ENCODE measurements at regions not wholly inside any gene's neighbourhood (a gene's known extent, or its start where the extent isn't known, plus 50 kb on each side); places are given as distances from the start of the nearest gene placed in this dataset.

DNA sequence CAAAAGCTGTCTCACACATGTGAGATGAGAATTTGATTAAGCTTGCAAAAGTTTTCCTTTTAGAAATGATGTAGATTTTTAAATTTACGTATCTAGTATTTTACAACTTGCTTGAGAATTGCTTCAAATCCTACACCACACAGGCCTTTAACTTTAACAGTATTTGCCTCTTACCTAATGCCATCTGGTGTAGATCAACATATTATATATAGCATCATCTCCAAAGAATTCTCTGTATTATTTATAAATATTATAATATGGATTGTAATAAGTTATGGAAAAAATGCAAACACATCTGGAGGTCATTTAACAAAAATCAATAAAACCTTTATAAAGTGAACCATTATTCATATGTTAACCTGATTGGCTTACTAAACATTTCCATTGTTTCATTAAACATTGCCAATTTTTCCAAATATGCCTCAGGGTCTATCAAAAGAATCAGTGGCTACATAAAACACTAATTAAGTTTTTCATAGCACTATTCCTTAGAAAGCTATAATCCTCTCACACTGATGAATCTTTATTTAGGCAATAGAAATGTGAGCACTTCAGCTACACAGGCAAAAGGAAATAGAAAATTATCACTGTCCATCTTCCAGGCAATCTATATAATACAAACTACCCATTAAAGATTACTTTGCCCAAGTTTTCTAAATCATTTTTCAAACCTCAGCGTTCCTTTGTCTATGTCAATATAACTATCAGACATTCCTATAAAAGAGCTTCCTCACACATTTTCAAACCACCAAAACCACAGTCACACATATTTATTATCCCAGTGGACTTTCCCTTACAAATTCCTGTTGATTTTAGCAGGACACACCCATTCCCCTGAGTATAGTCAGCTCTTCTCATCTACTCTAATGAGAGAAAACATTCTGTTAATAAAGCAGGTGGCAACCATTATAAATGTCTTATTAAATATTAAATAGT is 83.5 kb upstream of the INTU start (continued):
- TF ChIP-seq ETV6 (conservative IDR thresholded peaks at IDR 0.05 in 1 of 2, IDR thresholded peaks at IDR 0.05 in 1 of 2; ENCODE audit: borderline replicate concordance in 1 of 2, low read depth in 1 of 2) (no peak), TCF7 (IDR thresholded peaks at IDR 0.05; ENCODE audit: borderline replicate concordance) (no peak), JUND (IDR thresholded peaks at IDR 0.05; ENCODE audit: low read depth, low read length) (no peak), EGR1 (IDR thresholded peaks at IDR 0.05; ENCODE audit: borderline replicate concordance in 1 of 2, low read depth in 2 of 2, low read length in 2 of 2) (no peak)

DNA sequence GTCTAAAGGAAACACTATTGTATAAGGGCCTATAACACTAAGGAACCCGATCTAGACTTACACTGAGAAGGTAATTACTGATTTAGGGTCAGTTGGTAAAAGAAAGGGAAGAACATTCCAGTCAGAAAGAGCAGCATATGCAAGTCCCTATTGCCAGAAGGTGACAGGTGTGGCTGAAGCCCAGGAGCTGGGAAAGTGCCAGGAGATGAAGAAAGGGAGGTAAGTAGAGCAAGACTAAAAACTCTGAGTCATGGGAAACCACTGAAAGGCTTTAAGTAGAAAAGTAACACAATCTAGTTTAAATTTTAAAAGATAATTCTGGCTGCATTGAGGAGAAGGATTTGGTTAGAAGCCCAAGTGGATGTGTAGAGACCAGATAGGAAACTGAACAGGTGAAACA is 77.7 kb upstream of the INTU start:
- BruUV-seq (replicated peaks): no TSS peak
- SMC1A ChIA-PET (ENCODE audit: uncharacterized antibody, unreplicated experiment): no interaction called here
- in situ Hi-C loops (cut with MboI): no loop called here
- intact Hi-C loops (cut with micrococcal nuclease; ENCODE audit: unreplicated experiment): no loop called here
- CTCF ChIA-PET: no interaction called here
- Histone ChIP-seq H4K20me1 (ENCODE audit: control insufficient read depth, insufficient read depth) (no peaks in the 10 kb centered on the region), H3K36me3 (ENCODE audit: control insufficient read depth in 2 of 2, insufficient read depth in 2 of 2, low read length in 1 of 2) (no peaks in the 10 kb centered on the region), H2AFZ (ENCODE audit: control insufficient read depth, low read depth, low read length) (no peak overlapping the region), H3K9me3 (replicated peaks; ENCODE audit: control insufficient read depth, insufficient read depth, low read length) (no peaks in the 10 kb centered on the region), H3K27me3 (replicated peaks in 1 of 2; ENCODE audit: control insufficient read depth in 2 of 2, insufficient read depth in 2 of 2, low read length in 1 of 2) (no peaks in the 10 kb centered on the region), H3K79me2 (ENCODE audit: control insufficient read depth, insufficient read depth, low read length) (no peaks in the 10 kb centered on the region), H3K27ac (ENCODE audit: control insufficient read depth, insufficient read depth) (no peak overlapping the region), H3K4me3 (no peak overlapping the region), H3K4me2 (ENCODE audit: control insufficient read depth, insufficient read depth) (no peak overlapping the region), H3K4me1 (ENCODE audit: control insufficient read depth, insufficient read depth, low read length) (no peaks in the 10 kb centered on the region), H3K9ac (ENCODE audit: control insufficient read depth, insufficient read depth, low read length) (no peak overlapping the region)
- no peak for FAIRE-seq
- 4% methylated on average over 1 of the region's 1 CpG for WGBS (ENCODE audit: insufficient coverage, insufficient replicate concordance, low lambda C conversion rate, missing lambda C conversion rate)
- POLR2A ChIA-PET: no interaction called here
- RAD21 ChIA-PET (ENCODE audit: unreplicated experiment): no interaction called here
- no peak for ATAC-seq
- DNase-seq (ENCODE audit: low read depth, low spot score): no peak
- TF ChIP-seq, protein P1, sequence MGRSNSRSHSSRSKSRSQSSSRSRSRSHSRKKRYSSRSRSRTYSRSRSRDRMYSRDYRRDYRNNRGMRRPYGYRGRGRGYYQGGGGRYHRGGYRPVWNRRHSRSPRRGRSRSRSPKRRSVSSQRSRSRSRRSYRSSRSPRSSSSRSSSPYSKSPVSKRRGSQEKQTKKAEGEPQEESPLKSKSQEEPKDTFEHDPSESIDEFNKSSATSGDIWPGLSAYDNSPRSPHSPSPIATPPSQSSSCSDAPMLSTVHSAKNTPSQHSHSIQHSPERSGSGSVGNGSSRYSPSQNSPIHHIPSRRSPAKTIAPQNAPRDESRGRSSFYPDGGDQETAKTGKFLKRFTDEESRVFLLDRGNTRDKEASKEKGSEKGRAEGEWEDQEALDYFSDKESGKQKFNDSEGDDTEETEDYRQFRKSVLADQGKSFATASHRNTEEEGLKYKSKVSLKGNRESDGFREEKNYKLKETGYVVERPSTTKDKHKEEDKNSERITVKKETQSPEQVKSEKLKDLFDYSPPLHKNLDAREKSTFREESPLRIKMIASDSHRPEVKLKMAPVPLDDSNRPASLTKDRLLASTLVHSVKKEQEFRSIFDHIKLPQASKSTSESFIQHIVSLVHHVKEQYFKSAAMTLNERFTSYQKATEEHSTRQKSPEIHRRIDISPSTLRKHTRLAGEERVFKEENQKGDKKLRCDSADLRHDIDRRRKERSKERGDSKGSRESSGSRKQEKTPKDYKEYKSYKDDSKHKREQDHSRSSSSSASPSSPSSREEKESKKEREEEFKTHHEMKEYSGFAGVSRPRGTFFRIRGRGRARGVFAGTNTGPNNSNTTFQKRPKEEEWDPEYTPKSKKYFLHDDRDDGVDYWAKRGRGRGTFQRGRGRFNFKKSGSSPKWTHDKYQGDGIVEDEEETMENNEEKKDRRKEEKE (IDR thresholded peaks at IDR 0.05): no peak
- no peak for TF ChIP-seq ZNF274 (IDR thresholded peaks at IDR 0.05; ENCODE audit: insufficient read depth, insufficient read length)
- TF ChIP-seq ZNF622 (IDR thresholded peaks at IDR 0.05): no peak
- TF ChIP-seq ZSCAN29 (IDR thresholded peaks at IDR 0.05): no peak
- TF ChIP-seq, protein P2, sequence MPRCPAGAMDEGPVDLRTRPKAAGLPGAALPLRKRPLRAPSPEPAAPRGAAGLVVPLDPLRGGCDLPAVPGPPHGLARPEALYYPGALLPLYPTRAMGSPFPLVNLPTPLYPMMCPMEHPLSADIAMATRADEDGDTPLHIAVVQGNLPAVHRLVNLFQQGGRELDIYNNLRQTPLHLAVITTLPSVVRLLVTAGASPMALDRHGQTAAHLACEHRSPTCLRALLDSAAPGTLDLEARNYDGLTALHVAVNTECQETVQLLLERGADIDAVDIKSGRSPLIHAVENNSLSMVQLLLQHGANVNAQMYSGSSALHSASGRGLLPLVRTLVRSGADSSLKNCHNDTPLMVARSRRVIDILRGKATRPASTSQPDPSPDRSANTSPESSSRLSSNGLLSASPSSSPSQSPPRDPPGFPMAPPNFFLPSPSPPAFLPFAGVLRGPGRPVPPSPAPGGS (IDR thresholded peaks at IDR 0.05; ENCODE audit: borderline replicate concordance, insufficient read depth, low read depth, low read length, poor library complexity, severe bottlenecking): no peak
- no peak for TF ChIP-seq CHD2 (IDR thresholded peaks at IDR 0.05; ENCODE audit: borderline replicate concordance, low read depth, low read length)
- TF ChIP-seq SMC3 (IDR thresholded peaks at IDR 0.05; ENCODE audit: borderline replicate concordance, low read length): no peak
- TF ChIP-seq RELA (IDR thresholded peaks at IDR 0.05; ENCODE audit: borderline replicate concordance, partially characterized antibody): no peak
- TF ChIP-seq, protein P3, sequence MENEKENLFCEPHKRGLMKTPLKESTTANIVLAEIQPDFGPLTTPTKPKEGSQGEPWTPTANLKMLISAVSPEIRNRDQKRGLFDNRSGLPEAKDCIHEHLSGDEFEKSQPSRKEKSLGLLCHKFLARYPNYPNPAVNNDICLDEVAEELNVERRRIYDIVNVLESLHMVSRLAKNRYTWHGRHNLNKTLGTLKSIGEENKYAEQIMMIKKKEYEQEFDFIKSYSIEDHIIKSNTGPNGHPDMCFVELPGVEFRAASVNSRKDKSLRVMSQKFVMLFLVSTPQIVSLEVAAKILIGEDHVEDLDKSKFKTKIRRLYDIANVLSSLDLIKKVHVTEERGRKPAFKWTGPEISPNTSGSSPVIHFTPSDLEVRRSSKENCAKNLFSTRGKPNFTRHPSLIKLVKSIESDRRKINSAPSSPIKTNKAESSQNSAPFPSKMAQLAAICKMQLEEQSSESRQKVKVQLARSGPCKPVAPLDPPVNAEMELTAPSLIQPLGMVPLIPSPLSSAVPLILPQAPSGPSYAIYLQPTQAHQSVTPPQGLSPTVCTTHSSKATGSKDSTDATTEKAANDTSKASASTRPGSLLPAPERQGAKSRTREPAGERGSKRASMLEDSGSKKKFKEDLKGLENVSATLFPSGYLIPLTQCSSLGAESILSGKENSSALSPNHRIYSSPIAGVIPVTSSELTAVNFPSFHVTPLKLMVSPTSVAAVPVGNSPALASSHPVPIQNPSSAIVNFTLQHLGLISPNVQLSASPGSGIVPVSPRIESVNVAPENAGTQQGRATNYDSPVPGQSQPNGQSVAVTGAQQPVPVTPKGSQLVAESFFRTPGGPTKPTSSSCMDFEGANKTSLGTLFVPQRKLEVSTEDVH (IDR thresholded peaks at IDR 0.05; ENCODE audit: low read depth, partially characterized antibody): no peak
- TF ChIP-seq TARDBP (IDR thresholded peaks at IDR 0.05; ENCODE audit: borderline replicate concordance): no peak
- TF ChIP-seq MTA2 (IDR thresholded peaks at IDR 0.05; ENCODE audit: low read depth): no peak
- no peak for TF ChIP-seq NR2C1 (IDR thresholded peaks at IDR 0.05)
